ENCODE measurements at regions not wholly inside any gene's neighbourhood (a gene's known extent, or its start where the extent isn't known, plus 50 kb on each side); places are given as distances from the start of the nearest gene placed in this dataset.

DNA sequence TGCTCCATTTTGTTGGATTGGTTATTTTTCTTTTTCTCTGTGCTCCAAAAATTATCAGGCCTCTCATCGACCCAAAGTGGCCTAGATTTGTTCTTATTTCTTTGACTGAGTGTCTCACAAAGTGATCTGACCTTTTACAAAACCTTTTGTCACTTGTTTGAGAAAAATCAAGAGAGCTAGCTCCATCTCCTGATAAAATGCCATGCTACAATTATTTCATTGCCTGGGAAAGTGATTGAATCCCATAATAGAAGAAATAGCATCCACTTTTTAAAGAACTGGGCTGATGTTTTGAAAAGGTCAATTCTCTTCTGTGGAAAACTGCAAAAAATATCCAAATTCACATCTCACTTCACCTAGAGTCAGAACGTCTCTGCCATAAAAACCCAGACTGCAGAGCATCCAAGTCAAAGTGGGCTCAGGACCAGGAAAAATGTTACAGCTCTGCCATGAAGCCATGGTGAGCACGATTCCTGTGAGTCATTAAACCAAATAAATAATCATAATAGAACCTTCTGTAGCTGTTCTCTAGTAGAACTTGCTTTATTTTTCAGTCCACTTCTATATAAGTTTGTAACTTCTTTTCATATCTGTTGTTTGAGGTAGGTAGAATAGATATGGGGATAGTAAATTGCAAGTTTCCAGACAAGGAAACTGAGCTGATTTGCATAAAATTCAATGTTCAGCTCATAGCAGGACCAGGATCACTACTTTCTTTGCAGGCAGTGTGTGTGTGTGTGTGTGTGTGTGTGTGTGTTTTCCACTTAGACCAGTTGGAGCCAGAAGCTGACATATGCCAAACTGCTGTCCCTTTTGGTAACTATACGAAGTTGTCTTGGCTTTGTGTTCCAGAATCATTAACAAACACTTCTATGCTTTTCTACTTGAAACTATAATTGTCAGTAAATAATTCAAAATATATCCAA lies 632.5 kb upstream of the ANKRD30A start:
- Histone ChIP-seq H3K27ac (no peak overlapping the region), H3K4me1 (no peaks in the 10 kb centered on the region), H3K27me3 (peaks cover under 1% of the 10 kb centered on the region), H3K36me3 (no peaks in the 10 kb centered on the region), H3K9me3 (no peaks in the 10 kb centered on the region), H3K4me3 (no peak overlapping the region)
- TF ChIP-seq POLR2AphosphoS5 (IDR thresholded peaks at IDR 0.05) (no peak), CTCF (IDR thresholded peaks at IDR 0.05) (no peak), POLR2A (IDR thresholded peaks at IDR 0.05) (no peak), EP300 (IDR thresholded peaks at IDR 0.05) (no peak)
- 46% methylated on average over 4 of the region's 4 CpGs for WGBS
- no peak for DNase-seq (ENCODE audit: low spot score in 2 of 2)

- Histone ChIP-seq H3K36me3 (no peaks in the 10 kb centered on the region), H3K4me3 (no peak overlapping the region), H3K4me1 (no peaks in the 10 kb centered on the region), H3K9me3 (no peaks in the 10 kb centered on the region), H3K27ac (no peak overlapping the region), H3K27me3 (no peaks in the 10 kb centered on the region)
- WGBS: 87% methylated on average over 1 of the region's 1 CpG
- DNase-seq (ENCODE audit: low spot score in 2 of 2): no peak
- TF ChIP-seq CTCF (IDR thresholded peaks at IDR 0.05): no peak
- no peak for TF ChIP-seq POLR2AphosphoS5 (IDR thresholded peaks at IDR 0.05)
- TF ChIP-seq EP300 (IDR thresholded peaks at IDR 0.05): no peak
- no peak for TF ChIP-seq POLR2A (IDR thresholded peaks at IDR 0.05)
Measured at GRCh38 chr10:36491926-36492325, 633.5 kb upstream of the ANKRD30A start.

GRCh38 chr10:36489611-36490228 lies 635.7 kb upstream of the ANKRD30A start:
- no peaks in the 10 kb centered on the region for H3K36me3 ChIP-seq
- no peak for TF ChIP-seq POLR2A (IDR thresholded peaks at IDR 0.05)
- no peak for TF ChIP-seq CTCF (IDR thresholded peaks at IDR 0.05)
- TF ChIP-seq EP300 (IDR thresholded peaks at IDR 0.05): no peak
- no peak for TF ChIP-seq POLR2AphosphoS5 (IDR thresholded peaks at IDR 0.05)
- H3K4me3 ChIP-seq: no peak overlapping the region
- no peak overlapping the region for H3K27ac ChIP-seq
- no peaks in the 10 kb centered on the region for H3K27me3 ChIP-seq
- H3K9me3 ChIP-seq: no peaks in the 10 kb centered on the region
- 70% methylated on average over 5 of the region's 5 CpGs for WGBS
- no peaks in the 10 kb centered on the region for H3K4me1 ChIP-seq
- no peak for DNase-seq (ENCODE audit: low spot score in 2 of 2)

GRCh38 chr10:36489181-36489580 lies 636.2 kb upstream of the ANKRD30A start:
- 93% methylated on average over 7 of the region's 7 CpGs for WGBS
- no peak for TF ChIP-seq CTCF (IDR thresholded peaks at IDR 0.05)
- TF ChIP-seq POLR2AphosphoS5 (IDR thresholded peaks at IDR 0.05): no peak
- TF ChIP-seq POLR2A (IDR thresholded peaks at IDR 0.05): no peak
- TF ChIP-seq EP300 (IDR thresholded peaks at IDR 0.05): no peak
- Histone ChIP-seq H3K36me3 (no peaks in the 10 kb centered on the region), H3K4me1 (no peaks in the 10 kb centered on the region), H3K27ac (no peak overlapping the region), H3K4me3 (no peak overlapping the region), H3K9me3 (no peaks in the 10 kb centered on the region), H3K27me3 (no peaks in the 10 kb centered on the region)
- DNase-seq (ENCODE audit: low spot score in 2 of 2): no peak

GRCh38 chr10:36488579-36488978 lies 636.8 kb upstream of the ANKRD30A start:
- Histone ChIP-seq H3K4me3 (no peak overlapping the region), H3K9me3 (no peaks in the 10 kb centered on the region), H3K4me1 (no peaks in the 10 kb centered on the region), H3K27me3 (no peaks in the 10 kb centered on the region), H3K36me3 (no peaks in the 10 kb centered on the region), H3K27ac (no peak overlapping the region)
- 88% methylated on average over 4 of the region's 4 CpGs for WGBS
- no peak for DNase-seq (ENCODE audit: low spot score in 2 of 2)
- TF ChIP-seq CTCF (IDR thresholded peaks at IDR 0.05): no peak
- TF ChIP-seq POLR2A (IDR thresholded peaks at IDR 0.05): no peak
- TF ChIP-seq EP300 (IDR thresholded peaks at IDR 0.05): no peak
- no peak for TF ChIP-seq POLR2AphosphoS5 (IDR thresholded peaks at IDR 0.05)
